WTC11 (cell line): ENCODE measurements at regions not wholly inside any gene's neighbourhood (a gene's known extent, or its start where the extent isn't known, plus 50 kb on each side); places are given as distances from the start of the nearest gene placed in this dataset.

Source experiments
- ELF4 ChIP-seq: sonication (generic); formaldehyde crosslinking; IDR thresholded peaks from 2 replicates; pipeline ENCODE4 v1.8.1; 2022; ENCODE audit warnings: low read depth, mild to moderate bottlenecking, moderate library complexity, missing genetic modification reagents
- FOXP4 ChIP-seq: sonication (generic); formaldehyde crosslinking; IDR thresholded peaks from 2 replicates; pipeline ENCODE4 v1.8.0; 2022; ENCODE audit warnings: mild to moderate bottlenecking, missing genetic modification reagents
- HMGA2 ChIP-seq: fragments of 250-450 bp; sonication (Bioruptor Pico); IDR thresholded peaks from 2 replicates; pipeline ENCODE4 v1.4.0; 2021; ENCODE audit warnings: mild to moderate bottlenecking, moderate library complexity
- TEAD4 ChIP-seq: sonication (generic); formaldehyde crosslinking; IDR thresholded peaks from 2 replicates; pipeline ENCODE4 v1.8.0; 2022; ENCODE audit warnings: mild to moderate bottlenecking, missing genetic modification reagents
- ZBTB43 ChIP-seq: sonication (generic); formaldehyde crosslinking; IDR thresholded peaks from 2 replicates; pipeline ENCODE4 v1.8.1; 2023; ENCODE audit warnings: mild to moderate bottlenecking, missing genetic modification reagents
- TF ChIP-seq, protein P1 (sequence below): fragments of 200-600 bp; IDR thresholded peaks from 2 replicates; pipeline ENCODE4 v1.8.0; 2022; ENCODE audit warnings: antibody characterized with exemption
- TF ChIP-seq, protein P2 (sequence below): sonication (generic); formaldehyde crosslinking; conservative IDR thresholded peaks from 2 replicates; pipeline ENCODE4 v1.8.1; 2023; ENCODE audit warnings: mild to moderate bottlenecking, low read depth, missing genetic modification reagents, moderate library complexity

GRCh38 chr2:122519366-122519765, 763.9 kb downstream of the TSN start:
- TF ChIP-seq, protein P1, sequence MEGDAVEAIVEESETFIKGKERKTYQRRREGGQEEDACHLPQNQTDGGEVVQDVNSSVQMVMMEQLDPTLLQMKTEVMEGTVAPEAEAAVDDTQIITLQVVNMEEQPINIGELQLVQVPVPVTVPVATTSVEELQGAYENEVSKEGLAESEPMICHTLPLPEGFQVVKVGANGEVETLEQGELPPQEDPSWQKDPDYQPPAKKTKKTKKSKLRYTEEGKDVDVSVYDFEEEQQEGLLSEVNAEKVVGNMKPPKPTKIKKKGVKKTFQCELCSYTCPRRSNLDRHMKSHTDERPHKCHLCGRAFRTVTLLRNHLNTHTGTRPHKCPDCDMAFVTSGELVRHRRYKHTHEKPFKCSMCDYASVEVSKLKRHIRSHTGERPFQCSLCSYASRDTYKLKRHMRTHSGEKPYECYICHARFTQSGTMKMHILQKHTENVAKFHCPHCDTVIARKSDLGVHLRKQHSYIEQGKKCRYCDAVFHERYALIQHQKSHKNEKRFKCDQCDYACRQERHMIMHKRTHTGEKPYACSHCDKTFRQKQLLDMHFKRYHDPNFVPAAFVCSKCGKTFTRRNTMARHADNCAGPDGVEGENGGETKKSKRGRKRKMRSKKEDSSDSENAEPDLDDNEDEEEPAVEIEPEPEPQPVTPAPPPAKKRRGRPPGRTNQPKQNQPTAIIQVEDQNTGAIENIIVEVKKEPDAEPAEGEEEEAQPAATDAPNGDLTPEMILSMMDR = peak; percentile 39
- TF ChIP-seq HMGA2 (CRISPR knock-in tag) = no peak
- TF ChIP-seq ZBTB43 = no peak
- TF ChIP-seq FOXP4 = no peak
- no peak for TF ChIP-seq ELF4 (CRISPR knock-in tag)
- TF ChIP-seq, protein P2, sequence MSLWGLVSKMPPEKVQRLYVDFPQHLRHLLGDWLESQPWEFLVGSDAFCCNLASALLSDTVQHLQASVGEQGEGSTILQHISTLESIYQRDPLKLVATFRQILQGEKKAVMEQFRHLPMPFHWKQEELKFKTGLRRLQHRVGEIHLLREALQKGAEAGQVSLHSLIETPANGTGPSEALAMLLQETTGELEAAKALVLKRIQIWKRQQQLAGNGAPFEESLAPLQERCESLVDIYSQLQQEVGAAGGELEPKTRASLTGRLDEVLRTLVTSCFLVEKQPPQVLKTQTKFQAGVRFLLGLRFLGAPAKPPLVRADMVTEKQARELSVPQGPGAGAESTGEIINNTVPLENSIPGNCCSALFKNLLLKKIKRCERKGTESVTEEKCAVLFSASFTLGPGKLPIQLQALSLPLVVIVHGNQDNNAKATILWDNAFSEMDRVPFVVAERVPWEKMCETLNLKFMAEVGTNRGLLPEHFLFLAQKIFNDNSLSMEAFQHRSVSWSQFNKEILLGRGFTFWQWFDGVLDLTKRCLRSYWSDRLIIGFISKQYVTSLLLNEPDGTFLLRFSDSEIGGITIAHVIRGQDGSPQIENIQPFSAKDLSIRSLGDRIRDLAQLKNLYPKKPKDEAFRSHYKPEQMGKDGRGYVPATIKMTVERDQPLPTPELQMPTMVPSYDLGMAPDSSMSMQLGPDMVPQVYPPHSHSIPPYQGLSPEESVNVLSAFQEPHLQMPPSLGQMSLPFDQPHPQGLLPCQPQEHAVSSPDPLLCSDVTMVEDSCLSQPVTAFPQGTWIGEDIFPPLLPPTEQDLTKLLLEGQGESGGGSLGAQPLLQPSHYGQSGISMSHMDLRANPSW (CRISPR knock-in tag) = no peak
- no peak for TF ChIP-seq TEAD4 (CRISPR knock-in tag)
